ENCODE measurements at regions not wholly inside any gene's neighbourhood (a gene's known extent, or its start where the extent isn't known, plus 50 kb on each side); places are given as distances from the start of the nearest gene placed in this dataset.

DNA sequence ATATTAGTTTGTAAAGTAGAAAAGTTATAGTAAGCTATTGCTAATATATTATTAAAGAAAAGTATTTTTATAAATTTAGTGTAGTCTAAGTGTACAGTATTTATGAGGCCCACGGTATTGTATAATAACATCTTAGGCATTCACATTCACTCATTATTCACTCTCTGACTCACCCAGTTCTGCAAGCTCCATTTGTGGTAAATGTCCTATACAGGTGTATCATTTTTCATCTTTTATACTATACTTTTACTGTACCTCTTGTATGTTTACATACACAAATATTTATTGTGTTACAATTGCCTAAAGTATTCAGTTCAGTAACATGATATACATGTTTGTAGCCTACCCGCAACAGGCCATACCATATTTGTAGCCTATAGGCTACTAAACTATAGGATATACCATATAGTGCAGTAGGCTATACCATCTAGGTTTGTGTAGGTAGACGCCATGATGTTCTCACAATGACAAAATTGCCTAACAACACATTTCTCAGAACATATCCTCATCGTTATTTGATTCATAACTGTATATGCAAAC lies 246.8 kb upstream of the ALCAM start:
- Mint-ChIP-seq H3K4me3 (no peak overlapping the region), H3K9me3 (no peaks in the 10 kb centered on the region), H3K36me3 (no peaks in the 10 kb centered on the region), H3K4me1 (no peaks in the 10 kb centered on the region), H3K27me3 (no peaks in the 10 kb centered on the region), H3K27ac (no peak overlapping the region)
- no peak overlapping the region for H3K4me3 ChIP-seq (ENCODE audit: low read length in 2 of 2)
- no peaks in the 10 kb centered on the region for H3K4me1 ChIP-seq (ENCODE audit: insufficient read depth, low read length)
- ChIA-PET CTCF (ENCODE audit: partially characterized antibody) (no interaction called here), POLR2A (ENCODE audit: partially characterized antibody) (no interaction called here)
- no peaks in the 10 kb centered on the region for H3K36me3 ChIP-seq (ENCODE audit: insufficient read depth, low read length)
- DNase-seq = no peak
- no peaks in the 10 kb centered on the region for H3K27me3 ChIP-seq (ENCODE audit: insufficient read depth, low read length)
- no peaks in the 10 kb centered on the region for H3K9me3 ChIP-seq (ENCODE audit: control insufficient read depth in 1 of 2, low read length in 2 of 2)
- intact Hi-C loops (cut with micrococcal nuclease) = no loop called here
- H3K27ac ChIP-seq (ENCODE audit: low read depth, low read length) = no peak overlapping the region

DNA sequence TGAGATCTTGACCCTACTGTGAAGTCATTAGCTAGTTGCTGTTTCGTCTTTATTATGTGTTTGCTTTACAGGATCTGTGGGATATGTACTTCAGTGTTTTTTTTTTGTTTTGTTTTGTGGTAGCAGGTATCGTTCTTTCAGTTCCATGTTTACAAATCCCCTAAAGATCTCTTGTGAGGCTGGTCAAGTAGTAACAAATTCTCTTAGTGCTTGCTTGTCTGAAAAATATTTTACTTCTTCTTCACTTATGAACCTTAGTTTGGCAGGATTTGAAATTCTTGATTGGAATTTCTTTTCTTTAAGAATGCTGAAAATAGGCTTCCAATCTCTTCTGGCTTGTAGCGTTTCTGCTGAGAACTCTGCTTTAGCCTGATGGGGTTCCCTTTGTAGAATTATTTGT lies 235.8 kb upstream of the ALCAM start:
- CTCF ChIA-PET (ENCODE audit: partially characterized antibody) = no interaction called here

GRCh38 chr3:105137911-105138310 lies 228.8 kb upstream of the ALCAM start:
- H3K4me1 Mint-ChIP-seq = no peaks in the 10 kb centered on the region
- Histone ChIP-seq H3K27ac (ENCODE audit: low read depth, low read length) (no peak overlapping the region), H3K4me1 (ENCODE audit: insufficient read depth, low read length) (no peaks in the 10 kb centered on the region), H3K4me3 (ENCODE audit: low read length in 2 of 2) (no peak overlapping the region), H3K36me3 (ENCODE audit: insufficient read depth, low read length) (no peaks in the 10 kb centered on the region), H3K27me3 (ENCODE audit: insufficient read depth, low read length) (no peaks in the 10 kb centered on the region), H3K9me3 (ENCODE audit: control insufficient read depth in 1 of 2, low read length in 2 of 2) (no peaks in the 10 kb centered on the region)
- intact Hi-C loops (cut with micrococcal nuclease) = no loop called here
- POLR2A ChIA-PET (ENCODE audit: partially characterized antibody) = no interaction called here
- CTCF ChIA-PET (ENCODE audit: partially characterized antibody) = no interaction called here
- H3K36me3 Mint-ChIP-seq = no peaks in the 10 kb centered on the region
- no peak overlapping the region for H3K27ac Mint-ChIP-seq
- no peak overlapping the region for H3K4me3 Mint-ChIP-seq
- peaks cover 0 to 5% (median 0%) of the 10 kb centered on the region in 8 donors for H3K9me3 Mint-ChIP-seq
- H3K27me3 Mint-ChIP-seq = peaks cover 0 to 2% of the 10 kb centered on the region in 2 donors
- no peak for DNase-seq

More for the DNA sequence above, 235.8 kb upstream of the ALCAM start:
- no peak overlapping the region for H3K27ac ChIP-seq (ENCODE audit: low read depth, low read length)
- no peaks in the 10 kb centered on the region for H3K27me3 ChIP-seq (ENCODE audit: insufficient read depth, low read length)
- intact Hi-C loops (cut with micrococcal nuclease) = no loop called here
- H3K36me3 Mint-ChIP-seq = no peaks in the 10 kb centered on the region
- H3K9me3 Mint-ChIP-seq = peaks cover 4 to 35% (median 20%) of the 10 kb centered on the region in 8 donors
- H3K36me3 ChIP-seq (ENCODE audit: insufficient read depth, low read length) = no peaks in the 10 kb centered on the region
- H3K4me1 Mint-ChIP-seq = no peaks in the 10 kb centered on the region
- no peak overlapping the region for H3K27ac Mint-ChIP-seq
- no peaks in the 10 kb centered on the region for H3K4me1 ChIP-seq (ENCODE audit: insufficient read depth, low read length)
- peaks cover 0 to 2% of the 10 kb centered on the region in 2 donors for H3K27me3 Mint-ChIP-seq
- no peak overlapping the region for H3K4me3 Mint-ChIP-seq
- H3K9me3 ChIP-seq (ENCODE audit: control insufficient read depth in 1 of 2, low read length in 2 of 2) = no peaks in the 10 kb centered on the region
- H3K4me3 ChIP-seq (ENCODE audit: low read length in 2 of 2) = no peak overlapping the region
- no peak for DNase-seq
- POLR2A ChIA-PET (ENCODE audit: partially characterized antibody) = no interaction called here

- Histone ChIP-seq H3K27me3 (ENCODE audit: insufficient read depth, low read length) (no peaks in the 10 kb centered on the region), H3K4me3 (ENCODE audit: low read length in 2 of 2) (no peak overlapping the region), H3K36me3 (ENCODE audit: insufficient read depth, low read length) (no peaks in the 10 kb centered on the region), H3K27ac (ENCODE audit: low read depth, low read length) (no peak overlapping the region), H3K9me3 (ENCODE audit: control insufficient read depth in 1 of 2, low read length in 2 of 2) (no peaks in the 10 kb centered on the region), H3K4me1 (ENCODE audit: insufficient read depth, low read length) (no peaks in the 10 kb centered on the region)
- H3K27me3 Mint-ChIP-seq = peaks cover 0 to 2% of the 10 kb centered on the region in 2 donors
- intact Hi-C loops (cut with micrococcal nuclease) = no loop called here
- H3K9me3 Mint-ChIP-seq = peaks cover 0 to 1% (median 0%) of the 10 kb centered on the region in 8 donors
- no peak overlapping the region for H3K4me3 Mint-ChIP-seq
- ChIA-PET POLR2A (ENCODE audit: partially characterized antibody) (no interaction called here), CTCF (ENCODE audit: partially characterized antibody) (no interaction called here)
- no peak for DNase-seq
- no peaks in the 10 kb centered on the region for H3K4me1 Mint-ChIP-seq
- no peaks in the 10 kb centered on the region for H3K36me3 Mint-ChIP-seq
- no peak overlapping the region for H3K27ac Mint-ChIP-seq
These were observed 226.7 kb upstream of the ALCAM start for GRCh38 chr3:105139881-105140560.

DNA sequence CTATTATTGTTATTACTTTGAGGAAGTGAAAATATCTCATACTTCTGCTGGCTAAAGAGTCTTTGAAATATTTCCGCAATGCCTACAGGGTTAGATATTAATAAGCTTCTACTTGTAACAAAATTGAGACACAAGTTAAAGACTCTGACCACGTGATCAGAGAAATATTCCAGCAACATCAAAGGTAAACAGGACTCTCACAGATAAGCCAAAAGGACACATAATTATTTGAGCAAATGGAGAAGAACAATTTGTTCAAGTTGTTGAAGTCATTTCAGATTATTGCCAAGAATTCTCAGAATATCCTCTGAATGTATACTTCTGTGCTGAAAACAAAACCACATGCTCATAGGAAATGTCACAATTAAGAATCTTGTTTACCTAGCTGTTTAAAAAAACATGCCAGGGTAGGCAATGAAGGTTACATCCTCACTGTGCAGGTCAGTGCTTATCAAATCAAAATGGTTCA lies 225.8 kb upstream of the ALCAM start:
- Mint-ChIP-seq H3K4me1 (no peaks in the 10 kb centered on the region), H3K9me3 (no peaks in the 10 kb centered on the region), H3K27ac (no peak overlapping the region), H3K27me3 (no peaks in the 10 kb centered on the region), H3K36me3 (no peaks in the 10 kb centered on the region), H3K4me3 (no peak overlapping the region)
- no peak for DNase-seq
- intact Hi-C loops (cut with micrococcal nuclease) = no loop called here
- Histone ChIP-seq H3K4me3 (ENCODE audit: low read length in 2 of 2) (no peak overlapping the region), H3K36me3 (ENCODE audit: insufficient read depth, low read length) (no peaks in the 10 kb centered on the region), H3K27ac (ENCODE audit: low read depth, low read length) (no peak overlapping the region), H3K27me3 (ENCODE audit: insufficient read depth, low read length) (no peaks in the 10 kb centered on the region), H3K4me1 (ENCODE audit: insufficient read depth, low read length) (no peaks in the 10 kb centered on the region), H3K9me3 (ENCODE audit: control insufficient read depth in 1 of 2, low read length in 2 of 2) (no peaks in the 10 kb centered on the region)
- ChIA-PET POLR2A (ENCODE audit: partially characterized antibody) (no interaction called here), CTCF (ENCODE audit: partially characterized antibody) (no interaction called here)

DNA sequence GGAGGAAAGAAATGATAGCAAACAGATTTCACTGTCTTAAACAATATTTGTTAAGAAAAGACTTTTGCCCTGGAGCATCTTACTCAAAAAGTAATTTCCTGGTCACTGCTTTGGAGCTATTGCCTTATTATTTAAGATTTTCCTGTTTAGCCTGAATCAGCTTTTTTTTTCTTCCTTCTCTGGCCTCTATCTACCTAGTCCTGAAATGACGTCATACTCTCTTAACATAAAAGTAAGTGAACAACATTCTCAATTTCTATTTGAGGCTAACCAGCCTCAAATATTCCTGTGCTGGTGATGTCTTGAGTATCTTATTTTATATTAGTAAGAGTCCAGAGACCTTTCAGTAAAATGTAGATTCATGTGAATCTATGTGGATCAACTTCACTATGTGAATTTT lies 221.9 kb upstream of the ALCAM start:
- Histone ChIP-seq H3K27ac (ENCODE audit: low read depth, low read length) (no peak overlapping the region), H3K27me3 (ENCODE audit: insufficient read depth, low read length) (no peaks in the 10 kb centered on the region), H3K4me1 (ENCODE audit: insufficient read depth, low read length) (no peaks in the 10 kb centered on the region), H3K9me3 (ENCODE audit: control insufficient read depth in 1 of 2, low read length in 2 of 2) (no peaks in the 10 kb centered on the region), H3K4me3 (ENCODE audit: low read length in 2 of 2) (no peak overlapping the region), H3K36me3 (ENCODE audit: insufficient read depth, low read length) (no peaks in the 10 kb centered on the region)
- DNase-seq = no peak
- CTCF ChIA-PET (ENCODE audit: partially characterized antibody) = no interaction called here
- no peak overlapping the region for H3K4me3 Mint-ChIP-seq
- POLR2A ChIA-PET (ENCODE audit: partially characterized antibody) = no interaction called here
- no peaks in the 10 kb centered on the region for H3K36me3 Mint-ChIP-seq
- H3K4me1 Mint-ChIP-seq = no peaks in the 10 kb centered on the region
- intact Hi-C loops (cut with micrococcal nuclease) = no loop called here
- peaks cover 0 to 3% of the 10 kb centered on the region in 2 donors for H3K27me3 Mint-ChIP-seq
- H3K27ac Mint-ChIP-seq = no peak overlapping the region
- peaks cover 0 to 5% (median 0%) of the 10 kb centered on the region in 8 donors for H3K9me3 Mint-ChIP-seq

- H3K4me3 ChIP-seq (ENCODE audit: low read length in 2 of 2) = no peak overlapping the region
- no peak for DNase-seq
- no peaks in the 10 kb centered on the region for H3K9me3 ChIP-seq (ENCODE audit: control insufficient read depth in 1 of 2, low read length in 2 of 2)
- no peaks in the 10 kb centered on the region for H3K36me3 Mint-ChIP-seq
- H3K4me1 Mint-ChIP-seq = no peaks in the 10 kb centered on the region
- H3K4me3 Mint-ChIP-seq = no peak overlapping the region
- H3K36me3 ChIP-seq (ENCODE audit: insufficient read depth, low read length) = no peaks in the 10 kb centered on the region
- H3K27me3 ChIP-seq (ENCODE audit: insufficient read depth, low read length) = no peaks in the 10 kb centered on the region
- H3K4me1 ChIP-seq (ENCODE audit: insufficient read depth, low read length) = no peaks in the 10 kb centered on the region
- intact Hi-C loops (cut with micrococcal nuclease) = no loop called here
- H3K27ac Mint-ChIP-seq = no peak overlapping the region
- POLR2A ChIA-PET (ENCODE audit: partially characterized antibody) = no interaction called here
- H3K9me3 Mint-ChIP-seq = peaks cover 0 to 5% (median 0%) of the 10 kb centered on the region in 8 donors
- H3K27me3 Mint-ChIP-seq = peaks cover 0 to 5% of the 10 kb centered on the region in 2 donors
- H3K27ac ChIP-seq (ENCODE audit: low read depth, low read length) = no peak overlapping the region
- CTCF ChIA-PET (ENCODE audit: partially characterized antibody) = no interaction called here
These were observed 221.2 kb upstream of the ALCAM start for GRCh38 chr3:105145511-105145910.
